Neural crest cell (in vitro differentiated cells): ENCODE measurements at regions not wholly inside any gene's neighbourhood (a gene's known extent, or its start where the extent isn't known, plus 50 kb on each side); places are given as distances from the start of the nearest gene placed in this dataset.

Experiments
- DNase-seq: peaks from one replicate; pipeline ENCODE4 v3.0.0; 2021; ENCODE audit warnings: low read depth, mixed read lengths, low spot score
- H3K27ac Mint-ChIP-seq: one replicate; pipeline ENCODE4 v1.8.0; 2021; ENCODE audit warnings: mild to moderate bottlenecking, mixed read lengths; ENCODE audit not compliant: unreplicated experiment
- H3K27me3 Mint-ChIP-seq: 2 replicates; pipeline ENCODE4 v1.8.0; 2021; ENCODE audit warnings: low read depth, mild to moderate bottlenecking, mixed read lengths
- H3K36me3 Mint-ChIP-seq: 2 replicates; pipeline ENCODE4 v1.8.0; 2021; ENCODE audit warnings: low read depth, mild to moderate bottlenecking, mixed read lengths
- H3K4me1 Mint-ChIP-seq: 2 replicates; pipeline ENCODE4 v1.8.0; 2021; ENCODE audit warnings: mixed read lengths
- H3K4me3 Mint-ChIP-seq: one replicate; pipeline ENCODE4 v1.8.0; 2021; ENCODE audit warnings: mild to moderate bottlenecking, mixed read lengths
- H3K9me3 Mint-ChIP-seq: 2 replicates; pipeline ENCODE4 v1.8.0; 2021; ENCODE audit warnings: mixed read lengths
- TF ChIP-seq, protein P1 (sequence below): fragments of 200-600 bp; sonication (generic); conservative IDR thresholded peaks from 2 replicates; pipeline ENCODE4 v1.5.0; 2021; ENCODE audit warnings: antibody characterized with exemption, mild to moderate bottlenecking

DNA sequence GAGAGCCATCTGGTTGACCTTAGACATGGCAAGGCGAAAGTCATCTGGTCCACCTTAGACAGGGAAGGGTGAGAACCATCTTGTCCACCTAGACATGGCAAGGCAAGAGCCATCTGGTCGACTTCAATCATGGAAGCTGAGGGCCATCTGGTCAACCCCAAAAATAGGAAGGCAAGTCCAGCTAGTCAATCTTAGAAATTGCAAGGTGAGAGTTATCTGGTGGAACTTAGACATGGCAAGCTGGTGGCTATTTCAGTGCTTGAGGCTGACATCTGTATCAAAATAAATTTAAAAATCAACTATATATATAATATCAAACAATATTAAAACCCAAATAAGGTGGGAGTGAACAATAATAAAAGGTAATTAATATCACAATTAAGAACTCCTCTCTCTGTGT lies 83.9 kb downstream of the ZNF726 start:
- Mint-ChIP-seq H3K36me3 (peaks cover 9% of the 10 kb centered on the region), H3K4me3 (no peak overlapping the region), H3K27me3 (no peaks in the 10 kb centered on the region), H3K4me1 (no peaks in the 10 kb centered on the region), H3K27ac (no peak overlapping the region), H3K9me3 (peaks cover 29% of the 10 kb centered on the region)
- DNase-seq: no peak
- TF ChIP-seq, protein P1, sequence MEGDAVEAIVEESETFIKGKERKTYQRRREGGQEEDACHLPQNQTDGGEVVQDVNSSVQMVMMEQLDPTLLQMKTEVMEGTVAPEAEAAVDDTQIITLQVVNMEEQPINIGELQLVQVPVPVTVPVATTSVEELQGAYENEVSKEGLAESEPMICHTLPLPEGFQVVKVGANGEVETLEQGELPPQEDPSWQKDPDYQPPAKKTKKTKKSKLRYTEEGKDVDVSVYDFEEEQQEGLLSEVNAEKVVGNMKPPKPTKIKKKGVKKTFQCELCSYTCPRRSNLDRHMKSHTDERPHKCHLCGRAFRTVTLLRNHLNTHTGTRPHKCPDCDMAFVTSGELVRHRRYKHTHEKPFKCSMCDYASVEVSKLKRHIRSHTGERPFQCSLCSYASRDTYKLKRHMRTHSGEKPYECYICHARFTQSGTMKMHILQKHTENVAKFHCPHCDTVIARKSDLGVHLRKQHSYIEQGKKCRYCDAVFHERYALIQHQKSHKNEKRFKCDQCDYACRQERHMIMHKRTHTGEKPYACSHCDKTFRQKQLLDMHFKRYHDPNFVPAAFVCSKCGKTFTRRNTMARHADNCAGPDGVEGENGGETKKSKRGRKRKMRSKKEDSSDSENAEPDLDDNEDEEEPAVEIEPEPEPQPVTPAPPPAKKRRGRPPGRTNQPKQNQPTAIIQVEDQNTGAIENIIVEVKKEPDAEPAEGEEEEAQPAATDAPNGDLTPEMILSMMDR: no peak

DNA sequence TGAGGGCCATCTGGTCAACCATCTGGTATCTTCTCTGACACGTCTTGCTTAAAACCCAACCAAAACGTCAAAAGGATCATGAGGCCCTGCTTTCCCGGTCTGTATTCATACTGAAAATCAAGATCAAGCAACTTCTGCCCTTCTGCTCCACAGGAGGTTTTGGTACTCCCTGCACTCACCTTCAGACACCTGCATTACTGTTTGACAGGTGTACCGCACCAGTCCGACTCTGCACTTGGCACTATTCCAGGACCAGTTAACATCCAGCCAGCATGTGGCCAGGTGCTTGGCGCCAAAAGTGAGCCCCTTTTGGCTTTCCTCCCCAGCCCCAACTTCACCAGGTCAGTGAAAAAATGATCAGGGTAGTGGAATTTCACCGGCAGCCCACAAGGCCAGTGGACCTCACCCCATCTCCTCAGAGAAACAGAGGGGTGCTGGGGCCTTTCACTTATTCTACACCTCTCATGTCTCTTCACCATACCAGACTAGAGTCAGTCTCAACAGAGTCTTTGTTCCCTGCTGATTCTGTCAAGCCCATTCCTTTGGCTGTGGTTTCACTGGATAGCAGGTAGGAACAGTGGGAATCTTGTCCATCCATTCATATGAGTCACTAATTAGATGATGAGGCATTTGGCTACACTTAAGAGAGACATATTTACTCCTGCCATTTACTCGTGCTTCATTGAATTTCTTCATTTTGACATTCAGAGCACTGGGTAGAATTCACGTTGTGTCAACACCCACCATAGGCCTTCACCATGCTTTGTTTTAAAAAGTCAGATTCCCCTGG lies 85.3 kb downstream of the ZNF726 start:
- H3K27ac Mint-ChIP-seq: no peak overlapping the region
- no peak overlapping the region for H3K4me3 Mint-ChIP-seq
- H3K9me3 Mint-ChIP-seq: peaks cover 28% of the 10 kb centered on the region
- no peak for DNase-seq
- TF ChIP-seq, protein P1: no peak
- peaks cover 9% of the 10 kb centered on the region for H3K36me3 Mint-ChIP-seq
- no peaks in the 10 kb centered on the region for H3K4me1 Mint-ChIP-seq
- no peaks in the 10 kb centered on the region for H3K27me3 Mint-ChIP-seq

DNA sequence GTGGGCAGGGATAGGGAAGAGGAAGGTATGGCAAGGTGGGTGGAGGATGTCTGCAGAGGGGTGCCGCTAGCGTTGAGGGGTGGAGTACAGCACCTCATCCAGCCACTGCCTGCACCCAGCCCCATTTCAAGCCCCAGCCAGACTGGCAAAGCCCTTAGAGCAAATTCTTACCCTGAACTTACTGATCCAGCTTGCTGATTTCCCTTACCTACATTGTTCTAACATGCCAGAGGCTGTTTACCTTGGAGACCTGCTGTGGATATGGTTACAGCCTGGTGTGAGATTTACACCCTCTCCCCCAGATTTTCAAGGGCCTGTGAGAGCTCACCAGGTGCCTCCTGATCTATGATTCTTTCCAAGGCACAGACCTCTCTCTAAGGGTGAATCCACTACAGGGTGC lies 86.0 kb downstream of the ZNF726 start:
- H3K4me3 Mint-ChIP-seq: no peak overlapping the region
- TF ChIP-seq, protein P1: no peak
- H3K9me3 Mint-ChIP-seq: peaks cover 24% of the 10 kb centered on the region
- H3K36me3 Mint-ChIP-seq: peaks cover 7% of the 10 kb centered on the region
- DNase-seq: no peak
- no peaks in the 10 kb centered on the region for H3K27me3 Mint-ChIP-seq
- no peaks in the 10 kb centered on the region for H3K4me1 Mint-ChIP-seq
- no peak overlapping the region for H3K27ac Mint-ChIP-seq

DNA sequence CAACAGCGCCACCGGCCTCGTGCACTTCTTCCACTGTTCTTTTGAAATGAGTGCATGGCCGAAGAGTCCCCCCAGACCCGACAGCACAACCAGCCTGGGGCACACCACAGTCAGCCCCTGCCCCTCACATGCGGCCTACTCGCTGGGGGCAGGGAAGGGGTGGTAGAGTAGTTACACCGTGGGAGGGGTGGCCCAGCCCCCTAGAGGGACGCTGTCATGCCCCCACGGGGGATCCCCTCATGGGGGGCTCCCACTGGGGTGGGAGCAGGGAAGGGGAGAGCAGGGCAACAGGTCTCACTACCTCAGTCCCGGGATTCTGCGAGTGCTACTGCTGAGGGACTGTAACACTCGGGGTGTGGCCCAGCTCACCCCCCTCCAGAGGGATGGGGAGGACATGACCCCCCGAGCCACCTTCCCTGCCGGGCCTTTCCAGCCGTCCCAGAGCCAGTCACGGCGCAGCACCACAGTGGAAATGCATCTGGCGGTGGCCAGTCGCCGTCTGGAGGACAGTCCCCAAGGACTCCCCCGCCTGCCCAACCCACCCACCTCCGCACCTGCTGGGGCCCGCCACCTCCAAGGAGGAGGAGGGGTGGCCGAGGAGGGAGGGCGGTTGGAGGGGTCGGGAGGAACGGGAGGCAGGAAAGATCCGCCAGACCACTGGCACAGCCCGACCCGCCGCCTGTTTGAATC lies 84.6 kb upstream of the ZNF254 start:
- DNase-seq: no peak
- H3K9me3 Mint-ChIP-seq: peaks cover 13% of the 10 kb centered on the region
- peaks cover 5% of the 10 kb centered on the region for H3K36me3 Mint-ChIP-seq
- H3K27me3 Mint-ChIP-seq: no peaks in the 10 kb centered on the region
- H3K4me1 Mint-ChIP-seq: no peaks in the 10 kb centered on the region
- TF ChIP-seq, protein P1: no peak
- no peak overlapping the region for H3K4me3 Mint-ChIP-seq
- H3K27ac Mint-ChIP-seq: no peak overlapping the region

DNA sequence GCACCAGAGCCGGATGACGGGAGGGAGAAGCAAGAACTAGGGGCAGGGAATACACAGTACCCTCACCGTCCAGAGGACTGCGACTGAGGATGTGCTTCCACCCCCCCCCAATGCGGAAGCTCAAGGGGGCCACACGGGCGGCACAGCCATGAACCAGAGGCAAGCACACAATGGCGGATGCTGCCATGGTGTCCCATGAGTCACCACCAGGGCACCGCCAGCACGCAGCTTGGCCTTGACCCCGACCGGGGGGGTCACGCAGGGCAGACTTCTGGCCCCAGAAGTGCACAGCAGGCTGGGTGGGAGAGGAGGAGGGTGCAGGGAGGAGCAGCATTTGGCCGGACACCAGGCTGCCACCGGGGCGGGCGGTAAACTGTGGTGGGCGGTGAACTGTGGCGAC lies 83.5 kb upstream of the ZNF254 start:
- Mint-ChIP-seq H3K4me3 (no peak overlapping the region), H3K27ac (no peak overlapping the region), H3K27me3 (no peaks in the 10 kb centered on the region), H3K9me3 (peaks cover 16% of the 10 kb centered on the region), H3K4me1 (no peaks in the 10 kb centered on the region), H3K36me3 (peaks cover 5% of the 10 kb centered on the region)
- DNase-seq: no peak
- TF ChIP-seq, protein P1: no peak
